Hepatocyte (in vitro differentiated cells): ENCODE measurements at regions not wholly inside any gene's neighbourhood (a gene's known extent, or its start where the extent isn't known, plus 50 kb on each side); places are given as distances from the start of the nearest gene placed in this dataset.

Source experiments
- EZH2 ChIP-seq: fragments of 200-600 bp; sonication (generic); IDR thresholded peaks from 2 replicates; pipeline ENCODE4 v1.6.1; 2016; ENCODE audit warnings: antibody characterized with exemption, mild to moderate bottlenecking, borderline replicate concordance
- TF ChIP-seq, protein P1 (sequence below): fragments of 200-600 bp; sonication (generic); IDR thresholded peaks from 2 replicates; pipeline ENCODE4 v1.5.1; 2016; ENCODE audit warnings: antibody characterized with exemption, mild to moderate bottlenecking; ENCODE audit not compliant: poor library complexity

DNA sequence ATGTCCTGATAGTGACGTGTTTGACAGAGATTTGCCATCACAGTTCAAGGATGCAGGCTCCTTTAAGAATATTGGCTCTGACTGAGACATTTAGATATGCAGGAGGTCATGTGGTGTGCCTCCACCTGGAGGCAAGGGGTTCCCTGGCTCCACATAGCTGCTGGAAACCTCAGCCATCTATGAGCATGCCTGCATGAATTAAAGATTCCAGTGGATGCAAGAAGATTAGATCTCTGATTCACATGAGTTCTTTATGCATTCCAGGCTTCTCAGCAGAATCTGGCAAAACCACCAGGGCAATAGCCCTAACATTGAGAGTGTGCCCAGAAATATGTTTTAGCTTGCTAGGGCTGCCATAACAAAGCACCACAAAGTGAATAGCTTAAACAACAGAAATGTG lies 298.5 kb upstream of the AADAT start:
- TF ChIP-seq, protein P1, sequence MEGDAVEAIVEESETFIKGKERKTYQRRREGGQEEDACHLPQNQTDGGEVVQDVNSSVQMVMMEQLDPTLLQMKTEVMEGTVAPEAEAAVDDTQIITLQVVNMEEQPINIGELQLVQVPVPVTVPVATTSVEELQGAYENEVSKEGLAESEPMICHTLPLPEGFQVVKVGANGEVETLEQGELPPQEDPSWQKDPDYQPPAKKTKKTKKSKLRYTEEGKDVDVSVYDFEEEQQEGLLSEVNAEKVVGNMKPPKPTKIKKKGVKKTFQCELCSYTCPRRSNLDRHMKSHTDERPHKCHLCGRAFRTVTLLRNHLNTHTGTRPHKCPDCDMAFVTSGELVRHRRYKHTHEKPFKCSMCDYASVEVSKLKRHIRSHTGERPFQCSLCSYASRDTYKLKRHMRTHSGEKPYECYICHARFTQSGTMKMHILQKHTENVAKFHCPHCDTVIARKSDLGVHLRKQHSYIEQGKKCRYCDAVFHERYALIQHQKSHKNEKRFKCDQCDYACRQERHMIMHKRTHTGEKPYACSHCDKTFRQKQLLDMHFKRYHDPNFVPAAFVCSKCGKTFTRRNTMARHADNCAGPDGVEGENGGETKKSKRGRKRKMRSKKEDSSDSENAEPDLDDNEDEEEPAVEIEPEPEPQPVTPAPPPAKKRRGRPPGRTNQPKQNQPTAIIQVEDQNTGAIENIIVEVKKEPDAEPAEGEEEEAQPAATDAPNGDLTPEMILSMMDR, result no peak
- TF ChIP-seq EZH2, result no peak
